MM.1S (cell line): ENCODE measurements at regions not wholly inside any gene's neighbourhood (a gene's known extent, or its start where the extent isn't known, plus 50 kb on each side); places are given as distances from the start of the nearest gene placed in this dataset.

ENCODE experiments used
- CTCF ChIP-seq: fragments of 300-600 bp; sonication (generic); IDR thresholded peaks from 2 replicates; pipeline ENCODE4 v1.5.1; 2016; ENCODE audit warnings: antibody characterized with exemption, low read length, mixed read lengths
- EZH2phosphoT487 ChIP-seq: fragments of 300-600 bp; sonication (generic); IDR thresholded peaks from 2 replicates; pipeline ENCODE4 v1.6.1; 2018; ENCODE audit warnings: antibody characterized with exemption, low read length

- no peak for TF ChIP-seq CTCF
- no peak for TF ChIP-seq EZH2phosphoT487
Measured at GRCh38 chr4:36492590-36492989, 211.2 kb downstream of the DTHD1 start.
